PC-9 (cell line): ENCODE measurements at regions not wholly inside any gene's neighbourhood (a gene's known extent, or its start where the extent isn't known, plus 50 kb on each side); places are given as distances from the start of the nearest gene placed in this dataset.

Experiments used
- EZH2 ChIP-seq: fragments of 200-600 bp; sonication (generic); IDR thresholded peaks from 2 replicates; pipeline ENCODE4 v1.8.0; 2017; ENCODE audit warnings: antibody characterized with exemption, low read depth
- TF ChIP-seq, protein P1 (sequence below): fragments of 200-600 bp; sonication (generic); conservative IDR thresholded peaks from 2 replicates; pipeline ENCODE4 v1.6.1; 2017; ENCODE audit warnings: mixed run types, antibody characterized with exemption, mild to moderate bottlenecking, moderate library complexity

DNA sequence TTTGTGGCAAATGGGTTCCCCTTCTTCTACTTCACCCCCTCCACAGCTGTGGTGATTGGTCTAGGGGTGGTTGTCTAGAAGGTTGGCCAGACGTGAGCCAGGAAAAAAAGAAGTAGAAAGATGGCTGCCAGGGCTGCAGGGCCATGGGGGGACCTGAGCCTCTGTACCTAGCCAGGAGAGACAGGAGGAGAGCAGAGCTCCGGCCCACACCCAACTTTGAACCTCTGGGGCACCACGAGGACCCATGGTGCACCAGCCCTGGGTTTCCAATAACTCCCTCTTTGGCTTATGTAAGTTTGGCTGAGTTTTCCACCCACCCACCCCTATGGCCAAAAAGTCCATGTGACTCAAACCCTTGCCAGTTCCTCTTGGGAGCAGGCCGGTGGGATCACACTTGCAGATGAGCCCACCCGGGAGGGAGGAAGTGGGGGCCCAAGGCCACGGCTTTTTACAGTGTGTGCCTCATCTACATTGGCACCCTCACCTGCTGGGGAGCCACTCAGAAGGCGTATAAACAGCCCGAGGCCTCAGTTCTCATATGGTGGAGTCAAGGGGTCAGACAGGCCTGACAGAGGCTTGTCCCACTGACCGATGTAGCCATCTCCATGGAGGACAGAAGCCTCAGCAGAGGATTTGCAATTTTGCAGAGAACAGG lies 293.1 kb upstream of the HDAC4 start:
- TF ChIP-seq EZH2, result no peak
- TF ChIP-seq, protein P1, sequence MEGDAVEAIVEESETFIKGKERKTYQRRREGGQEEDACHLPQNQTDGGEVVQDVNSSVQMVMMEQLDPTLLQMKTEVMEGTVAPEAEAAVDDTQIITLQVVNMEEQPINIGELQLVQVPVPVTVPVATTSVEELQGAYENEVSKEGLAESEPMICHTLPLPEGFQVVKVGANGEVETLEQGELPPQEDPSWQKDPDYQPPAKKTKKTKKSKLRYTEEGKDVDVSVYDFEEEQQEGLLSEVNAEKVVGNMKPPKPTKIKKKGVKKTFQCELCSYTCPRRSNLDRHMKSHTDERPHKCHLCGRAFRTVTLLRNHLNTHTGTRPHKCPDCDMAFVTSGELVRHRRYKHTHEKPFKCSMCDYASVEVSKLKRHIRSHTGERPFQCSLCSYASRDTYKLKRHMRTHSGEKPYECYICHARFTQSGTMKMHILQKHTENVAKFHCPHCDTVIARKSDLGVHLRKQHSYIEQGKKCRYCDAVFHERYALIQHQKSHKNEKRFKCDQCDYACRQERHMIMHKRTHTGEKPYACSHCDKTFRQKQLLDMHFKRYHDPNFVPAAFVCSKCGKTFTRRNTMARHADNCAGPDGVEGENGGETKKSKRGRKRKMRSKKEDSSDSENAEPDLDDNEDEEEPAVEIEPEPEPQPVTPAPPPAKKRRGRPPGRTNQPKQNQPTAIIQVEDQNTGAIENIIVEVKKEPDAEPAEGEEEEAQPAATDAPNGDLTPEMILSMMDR, result no peak
